NB4 (cell line): ENCODE measurements at regions not wholly inside any gene's neighbourhood (a gene's known extent, or its start where the extent isn't known, plus 50 kb on each side); places are given as distances from the start of the nearest gene placed in this dataset.

Source experiments
- TF ChIP-seq, protein P1 (sequence below): IDR thresholded peaks from one replicate; pipeline ENCODE4 v1.5.1; 2012; ENCODE audit warnings: low read depth, low read length
- TF ChIP-seq, protein P2 (sequence below): IDR thresholded peaks from 2 replicates; pipeline ENCODE4 v1.6.1; 2011; ENCODE audit warnings: low read depth, low read length

DNA sequence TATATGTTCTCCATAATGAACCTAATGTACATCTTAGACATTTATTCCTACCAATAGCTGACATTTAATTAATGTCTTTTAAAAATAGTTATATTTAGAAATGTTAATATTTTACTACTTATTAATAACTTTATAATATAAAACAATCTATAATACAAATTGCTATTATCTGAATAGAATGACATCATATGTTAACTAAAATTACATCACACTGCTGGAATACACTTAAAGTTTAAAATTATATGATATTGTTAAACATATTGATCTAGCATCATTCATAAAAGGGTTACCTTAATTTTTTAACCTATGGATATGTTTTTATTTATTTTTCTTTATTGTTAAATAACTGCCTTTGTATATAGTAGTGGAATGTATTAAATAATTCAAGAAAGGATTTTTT, 660.2 kb upstream of the ADGRB3 start:
- TF ChIP-seq, protein P1, sequence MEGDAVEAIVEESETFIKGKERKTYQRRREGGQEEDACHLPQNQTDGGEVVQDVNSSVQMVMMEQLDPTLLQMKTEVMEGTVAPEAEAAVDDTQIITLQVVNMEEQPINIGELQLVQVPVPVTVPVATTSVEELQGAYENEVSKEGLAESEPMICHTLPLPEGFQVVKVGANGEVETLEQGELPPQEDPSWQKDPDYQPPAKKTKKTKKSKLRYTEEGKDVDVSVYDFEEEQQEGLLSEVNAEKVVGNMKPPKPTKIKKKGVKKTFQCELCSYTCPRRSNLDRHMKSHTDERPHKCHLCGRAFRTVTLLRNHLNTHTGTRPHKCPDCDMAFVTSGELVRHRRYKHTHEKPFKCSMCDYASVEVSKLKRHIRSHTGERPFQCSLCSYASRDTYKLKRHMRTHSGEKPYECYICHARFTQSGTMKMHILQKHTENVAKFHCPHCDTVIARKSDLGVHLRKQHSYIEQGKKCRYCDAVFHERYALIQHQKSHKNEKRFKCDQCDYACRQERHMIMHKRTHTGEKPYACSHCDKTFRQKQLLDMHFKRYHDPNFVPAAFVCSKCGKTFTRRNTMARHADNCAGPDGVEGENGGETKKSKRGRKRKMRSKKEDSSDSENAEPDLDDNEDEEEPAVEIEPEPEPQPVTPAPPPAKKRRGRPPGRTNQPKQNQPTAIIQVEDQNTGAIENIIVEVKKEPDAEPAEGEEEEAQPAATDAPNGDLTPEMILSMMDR, result no peak
- TF ChIP-seq, protein P2, sequence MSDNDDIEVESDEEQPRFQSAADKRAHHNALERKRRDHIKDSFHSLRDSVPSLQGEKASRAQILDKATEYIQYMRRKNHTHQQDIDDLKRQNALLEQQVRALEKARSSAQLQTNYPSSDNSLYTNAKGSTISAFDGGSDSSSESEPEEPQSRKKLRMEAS, result no peak
